ENCODE measurements at regions not wholly inside any gene's neighbourhood (a gene's known extent, or its start where the extent isn't known, plus 50 kb on each side); places are given as distances from the start of the nearest gene placed in this dataset.

- TF ChIP-seq CTCF (IDR thresholded peaks at IDR 0.05) (no peak), POLR2AphosphoS5 (IDR thresholded peaks at IDR 0.05) (no peak), POLR2A (IDR thresholded peaks at IDR 0.05) (no peak)
Observed at GRCh38 chr1:184223216-184223615, 163.6 kb upstream of the C1orf21 start.

All from prostate gland (tissue), 2 donors.